ENCODE measurements at regions not wholly inside any gene's neighbourhood (a gene's known extent, or its start where the extent isn't known, plus 50 kb on each side); places are given as distances from the start of the nearest gene placed in this dataset.

DNA sequence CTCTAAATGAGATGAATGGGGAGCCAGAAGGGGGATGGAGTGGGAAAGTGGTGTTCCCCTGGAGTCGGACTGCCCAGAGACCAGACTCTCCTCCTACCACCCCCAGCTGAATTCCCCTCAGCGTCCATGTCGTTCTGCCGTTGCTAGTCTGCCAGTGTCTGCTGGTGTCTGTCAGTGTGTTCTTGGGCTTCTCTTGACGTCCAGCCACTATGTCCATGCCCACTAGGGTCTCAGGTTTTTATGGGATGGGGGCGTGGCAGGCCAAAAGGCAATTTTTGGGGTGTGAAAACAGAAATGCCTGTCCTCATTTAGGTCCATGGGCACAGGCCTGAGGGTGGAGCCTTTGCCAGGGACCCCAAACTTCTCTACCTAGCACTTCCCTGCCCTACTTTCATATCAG is 589.6 kb downstream of the IGSF11 start:
- no peak overlapping the region for H3K4me3 ChIP-seq
- H3K9me3 ChIP-seq, result no peaks in the 10 kb centered on the region
- 82 to 85% (median 83%) methylated on average over 6 of the region's 6 CpGs for WGBS, 3 donors
- no peak overlapping the region for H3K27ac ChIP-seq
- no peak for ATAC-seq
- no peaks in the 10 kb centered on the region for H3K4me1 ChIP-seq
- TF ChIP-seq, protein P1, sequence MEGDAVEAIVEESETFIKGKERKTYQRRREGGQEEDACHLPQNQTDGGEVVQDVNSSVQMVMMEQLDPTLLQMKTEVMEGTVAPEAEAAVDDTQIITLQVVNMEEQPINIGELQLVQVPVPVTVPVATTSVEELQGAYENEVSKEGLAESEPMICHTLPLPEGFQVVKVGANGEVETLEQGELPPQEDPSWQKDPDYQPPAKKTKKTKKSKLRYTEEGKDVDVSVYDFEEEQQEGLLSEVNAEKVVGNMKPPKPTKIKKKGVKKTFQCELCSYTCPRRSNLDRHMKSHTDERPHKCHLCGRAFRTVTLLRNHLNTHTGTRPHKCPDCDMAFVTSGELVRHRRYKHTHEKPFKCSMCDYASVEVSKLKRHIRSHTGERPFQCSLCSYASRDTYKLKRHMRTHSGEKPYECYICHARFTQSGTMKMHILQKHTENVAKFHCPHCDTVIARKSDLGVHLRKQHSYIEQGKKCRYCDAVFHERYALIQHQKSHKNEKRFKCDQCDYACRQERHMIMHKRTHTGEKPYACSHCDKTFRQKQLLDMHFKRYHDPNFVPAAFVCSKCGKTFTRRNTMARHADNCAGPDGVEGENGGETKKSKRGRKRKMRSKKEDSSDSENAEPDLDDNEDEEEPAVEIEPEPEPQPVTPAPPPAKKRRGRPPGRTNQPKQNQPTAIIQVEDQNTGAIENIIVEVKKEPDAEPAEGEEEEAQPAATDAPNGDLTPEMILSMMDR (IDR thresholded peaks at IDR 0.05), result no peak
- no peaks in the 10 kb centered on the region for H3K36me3 ChIP-seq (ENCODE audit: insufficient read depth in 1 of 2, low read depth in 1 of 2)
- intact Hi-C loops (cut with DNase I), result no loop called here
- DNase-seq, result no peak
- H3K27me3 ChIP-seq (ENCODE audit: insufficient read depth in 3 of 3, low read length in 2 of 3), result no peaks in the 10 kb centered on the region

DNA sequence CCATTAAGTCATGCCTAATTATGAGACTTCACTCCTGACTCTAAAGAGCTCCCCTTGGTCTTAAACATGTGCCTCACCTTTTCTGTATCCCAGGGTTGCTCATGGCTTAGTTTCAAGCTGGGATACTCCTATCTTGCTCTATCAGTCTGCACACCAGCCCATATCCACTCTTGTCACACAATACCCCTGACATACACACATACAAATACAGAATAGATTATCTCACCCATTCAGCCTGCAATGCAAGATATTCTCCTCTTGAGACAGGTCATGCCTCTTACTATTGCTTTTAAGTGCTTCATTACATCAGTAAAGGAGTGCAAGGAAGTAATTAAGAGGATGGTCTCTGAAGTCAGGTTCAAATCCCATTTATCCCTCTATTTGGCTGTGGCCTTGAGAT is 587.3 kb downstream of the IGSF11 start:
- TF ChIP-seq, protein P1 (IDR thresholded peaks at IDR 0.05), result no peak
- Histone ChIP-seq H3K4me1 (no peaks in the 10 kb centered on the region), H3K9me3 (no peaks in the 10 kb centered on the region), H3K27me3 (ENCODE audit: insufficient read depth in 3 of 3, low read length in 2 of 3) (no peaks in the 10 kb centered on the region), H3K27ac (no peak overlapping the region), H3K36me3 (ENCODE audit: insufficient read depth in 1 of 2, low read depth in 1 of 2) (no peaks in the 10 kb centered on the region), H3K4me3 (no peak overlapping the region)
- no peak for ATAC-seq
- intact Hi-C loops (cut with DNase I), result no loop called here
- no peak for DNase-seq

DNA sequence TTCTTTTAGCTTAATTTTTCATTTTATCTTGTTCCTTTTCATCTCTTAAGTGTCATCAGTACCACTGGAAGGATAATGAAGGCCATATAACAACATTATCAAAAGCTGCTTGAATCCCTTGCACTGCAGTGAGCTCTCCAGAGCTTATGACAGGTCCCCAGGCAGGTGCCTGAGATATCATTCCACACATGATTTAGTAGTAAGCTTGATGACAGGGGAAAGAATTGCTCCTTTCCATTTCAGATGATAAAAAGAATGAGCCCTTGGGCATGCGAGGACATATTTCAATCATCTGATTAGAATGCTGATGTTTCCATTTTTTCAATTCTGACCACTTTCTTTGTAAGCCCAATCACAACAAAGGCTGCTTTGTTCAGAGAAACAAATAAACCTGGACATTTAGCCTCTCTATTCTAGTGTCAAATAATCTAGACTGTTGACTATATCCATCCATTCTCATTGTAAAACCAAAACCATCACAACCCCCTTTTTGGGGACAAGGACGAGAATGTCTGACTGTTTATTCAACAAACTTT is 567.8 kb downstream of the IGSF11 start:
- WGBS, 3 donors, result 79 to 85% (median 81%) methylated on average over 2 of the region's 2 CpGs
- TF ChIP-seq, protein P1 (IDR thresholded peaks at IDR 0.05), result no peak
- DNase-seq (no peak), ATAC-seq (no peak)
- Histone ChIP-seq H3K4me1 (no peaks in the 10 kb centered on the region), H3K27me3 (ENCODE audit: insufficient read depth in 3 of 3, low read length in 2 of 3) (no peaks in the 10 kb centered on the region), H3K9me3 (no peaks in the 10 kb centered on the region), H3K27ac (no peak overlapping the region), H3K36me3 (ENCODE audit: insufficient read depth in 1 of 2, low read depth in 1 of 2) (no peaks in the 10 kb centered on the region), H3K4me3 (no peak overlapping the region)
- intact Hi-C loops (cut with DNase I), result no loop called here

DNA sequence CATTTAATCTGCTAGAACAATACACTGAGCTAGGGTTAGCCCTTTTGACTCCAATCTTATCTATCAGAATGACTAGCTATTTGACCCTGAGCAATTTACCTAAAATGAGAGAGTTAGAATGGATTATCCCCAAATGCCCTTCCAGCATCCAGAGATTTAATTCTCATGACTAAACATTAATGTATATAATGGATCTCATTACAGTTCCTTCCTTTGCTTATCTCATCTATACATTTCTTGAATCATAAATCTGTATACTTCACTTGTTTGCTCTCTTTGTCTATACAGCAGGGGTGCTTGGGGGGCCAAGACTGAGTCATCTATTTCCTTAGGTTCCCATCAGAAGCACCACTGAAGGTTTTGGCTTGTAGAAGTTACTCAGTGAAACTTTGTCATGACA is 565.8 kb downstream of the IGSF11 start:
- intact Hi-C loops (cut with DNase I), result no loop called here
- Histone ChIP-seq H3K27ac (no peak overlapping the region), H3K4me3 (no peak overlapping the region), H3K36me3 (ENCODE audit: insufficient read depth in 1 of 2, low read depth in 1 of 2) (no peaks in the 10 kb centered on the region), H3K27me3 (ENCODE audit: insufficient read depth in 3 of 3, low read length in 2 of 3) (no peaks in the 10 kb centered on the region), H3K9me3 (no peaks in the 10 kb centered on the region), H3K4me1 (no peaks in the 10 kb centered on the region)
- DNase-seq, result no peak
- TF ChIP-seq, protein P1 (IDR thresholded peaks at IDR 0.05), result no peak
- no peak for ATAC-seq

DNA sequence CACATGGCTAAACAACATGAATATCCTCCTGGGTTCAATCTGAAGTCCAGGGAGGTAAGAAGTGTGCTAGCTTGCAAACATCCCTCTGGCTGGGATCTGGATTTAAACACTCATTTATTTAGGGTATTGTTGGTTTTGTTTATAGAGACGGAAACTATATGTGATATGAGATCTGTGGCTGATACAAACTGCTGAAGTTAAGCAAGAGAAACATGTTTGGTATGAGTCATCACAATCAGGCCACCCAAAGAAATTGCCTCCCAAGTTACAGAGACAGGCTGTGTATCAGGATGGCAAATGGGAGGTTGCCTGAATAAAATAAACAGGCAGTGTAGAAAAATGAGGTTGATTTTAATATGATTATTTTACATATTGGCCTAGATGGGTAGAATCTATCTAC is 562.1 kb downstream of the IGSF11 start:
- DNase-seq (no peak), ATAC-seq (no peak)
- Histone ChIP-seq H3K27ac (no peak overlapping the region), H3K27me3 (ENCODE audit: insufficient read depth in 3 of 3, low read length in 2 of 3) (no peaks in the 10 kb centered on the region), H3K9me3 (no peaks in the 10 kb centered on the region), H3K4me3 (no peak overlapping the region), H3K36me3 (ENCODE audit: insufficient read depth in 1 of 2, low read depth in 1 of 2) (no peaks in the 10 kb centered on the region), H3K4me1 (no peaks in the 10 kb centered on the region)
- TF ChIP-seq, protein P1 (IDR thresholded peaks at IDR 0.05), result no peak
- intact Hi-C loops (cut with DNase I), result no loop called here
- 89 to 91% (median 90%) methylated on average over 1 of the region's 1 CpG for WGBS, 3 donors
